Stimulated activated CD4-positive, alpha-beta T cell treated with anti-CD3 and anti-CD28 coated beads, Interleukin-1b, Interleukin-23, amount 100 ng/mL, for 48 hours (primary cell): ENCODE measurements at regions not wholly inside any gene's neighbourhood (a gene's known extent, or its start where the extent isn't known, plus 50 kb on each side); places are given as distances from the start of the nearest gene placed in this dataset.

Source experiments
- DNase-seq: peaks from one replicate; pipeline ENCODE4 v3.0.0-alpha.2; 2020

GRCh38 chr6:168896321-168896720, 357.3 kb downstream of the THBS2 start:
- no peak for DNase-seq

GRCh38 chr6:168895102-168895812, 358.4 kb downstream of the THBS2 start:
- DNase-seq = peak; percentile 76

GRCh38 chr6:168892031-168892430, 361.6 kb downstream of the THBS2 start:
- no peak for DNase-seq

DNA sequence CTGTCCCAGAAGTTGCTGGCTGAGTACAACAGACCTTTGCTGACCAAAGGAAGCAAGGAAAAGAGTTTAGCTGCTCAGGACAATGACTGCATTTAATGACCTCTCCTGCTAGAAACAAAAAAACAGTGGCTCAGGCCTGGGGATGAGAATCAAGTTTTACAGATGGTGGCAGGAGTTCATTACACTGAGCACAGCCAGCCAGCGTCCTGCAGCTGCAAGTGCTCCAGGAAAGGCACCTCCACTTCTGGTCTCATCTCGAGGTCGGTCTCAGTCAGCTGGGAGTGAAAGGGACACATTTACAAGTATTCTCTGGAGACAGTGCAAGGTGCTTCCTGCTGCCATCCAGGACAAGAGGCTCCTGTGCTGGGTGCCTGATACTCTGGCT, 362.7 kb downstream of the THBS2 start:
- DNase-seq = no peak

GRCh38 chr6:168890306-168890980, 363.2 kb downstream of the THBS2 start:
- DNase-seq = no peak

- no peak for DNase-seq
Measured at GRCh38 chr6:168888786-168889345, 364.8 kb downstream of the THBS2 start.

DNA sequence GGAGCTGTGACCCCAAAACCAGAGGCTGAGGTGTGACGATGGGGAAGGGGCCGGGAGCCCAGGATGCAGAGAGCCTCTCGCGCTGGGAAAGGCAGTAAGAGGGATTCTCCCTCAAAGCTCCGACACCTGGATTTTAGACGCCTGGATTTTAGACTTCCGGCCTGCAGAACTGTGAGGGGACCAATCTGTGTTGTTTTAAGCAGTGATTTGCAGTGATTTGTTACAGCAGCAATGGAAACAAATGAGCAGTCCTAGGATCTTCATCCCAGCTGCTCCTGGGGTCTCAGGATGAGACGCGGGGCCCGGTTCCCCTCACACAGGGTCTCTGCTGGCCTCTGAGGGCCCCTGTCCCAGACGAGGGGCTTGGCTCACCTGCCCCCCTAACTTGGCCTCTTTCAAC, 365.5 kb downstream of the THBS2 start:
- DNase-seq = no peak

DNA sequence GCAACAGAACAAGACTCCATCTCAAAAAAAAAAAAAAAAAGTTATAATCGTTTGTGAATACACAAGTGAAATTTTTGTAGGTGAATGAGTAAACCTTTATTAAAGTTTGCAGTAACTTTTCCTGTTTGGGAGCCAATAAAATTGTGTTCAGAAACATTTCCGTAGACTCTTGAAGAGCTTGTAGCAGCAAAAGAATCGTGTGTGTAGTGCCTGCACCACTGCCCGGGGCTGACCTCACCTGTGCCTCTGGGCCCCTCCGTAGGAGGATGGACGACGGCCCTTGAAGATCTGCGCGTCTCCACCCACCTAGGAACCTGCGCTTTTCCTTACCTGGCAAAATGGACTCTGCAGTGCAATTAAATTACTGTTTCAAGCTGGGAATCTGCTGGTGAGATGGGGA, 366.0 kb downstream of the THBS2 start:
- DNase-seq = no peak

DNA sequence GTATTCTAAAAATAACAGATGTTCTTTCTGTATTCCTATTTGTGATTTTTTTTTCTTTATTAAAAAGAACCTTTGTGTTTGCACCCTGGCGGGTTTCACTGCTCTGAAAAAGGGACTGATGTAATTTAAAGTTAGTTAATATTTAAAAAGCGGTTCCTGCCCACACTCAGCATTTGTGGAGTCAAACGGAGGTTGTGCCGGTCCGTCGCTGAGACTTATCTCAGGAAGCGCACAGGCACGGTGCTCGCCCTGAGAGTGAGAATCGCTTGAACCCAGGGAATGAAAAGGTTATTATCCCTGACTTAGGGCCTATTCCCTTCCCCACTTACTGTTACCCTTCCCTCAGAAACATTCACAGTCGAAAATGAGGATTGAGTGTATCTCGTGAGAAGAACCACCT, 366.7 kb downstream of the THBS2 start:
- no peak for DNase-seq

DNA sequence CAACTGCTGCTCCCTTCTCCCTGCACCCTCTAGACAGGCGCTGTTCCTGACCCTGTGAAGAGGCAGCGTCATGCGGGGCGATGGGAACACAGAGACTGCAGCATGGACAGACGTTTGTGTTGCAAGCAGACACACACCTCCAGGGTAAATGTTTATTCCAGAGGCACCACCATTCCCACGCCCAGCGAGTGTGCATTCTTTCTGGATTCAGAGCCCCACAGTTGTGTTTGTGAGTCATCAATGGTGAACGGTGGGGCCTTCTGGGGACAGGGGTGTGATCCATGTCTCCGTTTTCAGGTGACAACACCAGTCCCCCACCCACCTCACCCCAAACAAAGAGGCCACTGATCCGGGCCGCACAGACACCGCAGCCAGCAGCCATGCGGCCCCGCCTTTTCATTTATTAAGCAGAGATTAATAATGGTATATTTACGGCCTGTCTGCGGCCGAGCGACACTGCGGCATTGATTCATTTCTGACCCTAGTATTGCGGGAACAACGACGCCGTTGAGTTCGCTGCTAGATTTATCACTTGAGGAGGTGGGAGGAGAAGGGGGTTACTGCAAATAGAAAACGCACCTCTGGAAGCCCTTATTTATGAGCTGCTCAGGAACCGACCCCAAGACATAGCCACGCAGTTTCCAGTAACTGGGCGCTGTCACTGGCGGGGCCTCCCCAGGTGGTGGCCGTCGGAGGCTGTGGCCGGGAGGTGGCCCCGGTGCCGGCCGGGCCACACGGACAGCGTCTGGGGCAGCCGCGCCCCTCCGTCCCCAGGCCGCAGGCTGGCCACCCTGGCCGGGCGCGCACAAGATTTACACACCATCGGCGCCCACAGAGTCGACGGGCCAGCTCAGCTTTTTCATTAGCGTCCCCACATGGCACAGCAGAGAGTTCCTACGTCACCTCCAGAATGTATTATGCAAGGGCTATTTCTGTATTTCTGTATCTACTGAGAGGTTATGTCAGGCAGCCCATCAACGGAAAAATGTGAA, 367.6 kb downstream of the THBS2 start:
- no peak for DNase-seq

GRCh38 chr6:168885196-168885595, 368.4 kb downstream of the THBS2 start:
- DNase-seq = no peak

DNA sequence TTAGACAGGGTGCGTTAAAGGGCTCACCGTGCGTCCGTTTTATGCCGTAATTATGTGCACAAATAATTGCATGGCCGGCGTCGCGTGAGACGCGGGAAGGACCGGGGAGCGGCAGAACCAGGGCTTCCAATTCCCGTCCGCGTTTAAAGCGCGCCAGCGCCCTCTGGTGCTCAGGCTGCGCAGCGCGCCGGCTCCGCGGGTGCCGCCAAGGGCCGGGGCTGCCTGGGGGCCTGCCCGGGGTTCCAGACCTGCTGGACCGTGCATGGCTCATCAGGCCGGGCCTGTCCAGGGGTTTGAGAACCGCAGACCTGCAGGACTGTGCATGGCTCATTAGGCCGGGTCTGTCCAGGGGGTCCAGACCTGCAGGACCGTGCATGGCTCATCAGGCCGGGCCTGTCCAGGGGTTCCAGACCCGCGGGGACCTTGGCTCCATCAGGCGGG, 369.0 kb downstream of the THBS2 start:
- DNase-seq = peak; percentile 65

- DNase-seq = no peak
Measured at GRCh38 chr6:168884050-168884645, 369.5 kb downstream of the THBS2 start.

GRCh38 chr6:168883410-168884049, 370.1 kb downstream of the THBS2 start:
- DNase-seq = no peak

GRCh38 chr6:168880271-168880670, 373.4 kb downstream of the THBS2 start:
- DNase-seq = no peak

DNA sequence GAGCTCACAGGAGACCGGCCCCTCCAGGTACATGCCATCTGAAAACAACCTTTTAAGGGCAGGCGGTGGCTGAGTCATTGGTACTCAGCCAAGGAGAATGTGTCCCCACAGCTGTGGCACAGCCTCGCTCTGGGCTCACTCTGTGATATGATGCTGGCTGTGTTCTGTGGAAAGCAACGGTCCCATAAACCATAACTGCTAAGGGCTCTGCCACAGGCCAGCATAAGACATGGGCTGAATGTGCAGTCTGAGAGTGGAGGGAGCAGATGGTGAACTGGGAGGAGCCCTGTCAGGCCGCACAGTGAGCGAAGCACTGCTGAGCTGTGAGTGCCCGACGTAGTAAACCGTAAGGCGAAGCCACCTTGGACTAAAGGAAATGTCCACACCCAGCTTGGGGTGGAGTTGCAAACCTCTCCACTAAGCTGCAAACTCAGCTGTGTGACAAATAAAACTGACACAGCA, 375.8 kb downstream of the THBS2 start:
- DNase-seq = no peak

DNA sequence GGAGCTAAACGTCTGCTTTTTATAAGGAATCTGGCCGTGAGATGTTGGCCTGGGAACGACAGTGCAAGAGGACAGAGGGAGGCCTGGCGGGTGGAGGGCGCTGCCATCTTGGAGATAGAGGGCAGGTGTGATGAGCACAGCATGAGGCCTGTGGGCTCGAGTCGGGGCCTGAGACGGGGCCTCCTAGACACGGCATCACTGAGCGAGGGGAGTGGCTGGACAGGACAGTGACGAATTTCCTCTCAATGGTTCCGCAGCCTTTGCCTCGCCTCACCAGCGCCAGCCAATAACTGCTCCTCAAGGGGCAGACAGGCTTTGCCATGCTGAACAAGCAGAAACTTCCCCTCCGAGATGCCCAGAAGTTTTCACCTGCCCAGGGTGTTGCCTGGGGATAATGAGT, 376.7 kb downstream of the THBS2 start:
- DNase-seq = no peak

DNA sequence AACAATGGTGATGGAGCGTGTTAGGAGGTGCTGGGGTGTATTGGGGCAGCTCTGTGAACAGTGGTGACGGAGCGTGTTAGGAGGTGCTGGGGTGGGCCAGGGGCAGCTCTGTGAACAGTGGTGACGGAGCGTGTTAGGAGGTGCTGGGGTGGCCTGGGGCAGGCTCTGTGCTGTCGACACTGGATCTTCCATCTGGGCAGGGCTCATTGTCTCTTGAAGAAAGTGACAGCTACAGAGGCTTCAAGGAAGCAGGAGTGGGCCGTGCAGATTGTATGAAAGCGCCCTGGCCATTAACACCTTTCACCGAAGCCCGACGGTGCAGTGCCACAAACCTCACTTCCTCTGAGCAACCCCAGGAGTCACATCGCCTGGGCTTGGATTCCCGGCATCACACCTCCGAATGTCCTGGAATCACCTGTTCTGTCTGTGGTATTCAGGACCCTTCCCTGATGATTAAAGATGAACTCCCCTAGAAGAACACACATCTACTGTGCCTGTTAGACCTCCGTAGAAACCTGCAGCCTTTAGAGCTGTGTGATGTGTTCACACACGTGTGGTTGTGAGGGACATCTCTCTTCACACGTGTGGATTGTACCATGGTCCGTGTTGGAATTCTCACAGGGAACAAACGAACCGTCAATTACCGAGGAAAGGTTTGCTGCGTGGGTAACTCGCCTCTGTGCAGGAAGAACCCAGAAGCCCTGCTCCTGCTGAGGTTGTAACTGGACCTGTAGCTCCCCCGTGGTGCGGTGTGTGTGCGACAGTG, 377.7 kb downstream of the THBS2 start:
- no peak for DNase-seq

DNA sequence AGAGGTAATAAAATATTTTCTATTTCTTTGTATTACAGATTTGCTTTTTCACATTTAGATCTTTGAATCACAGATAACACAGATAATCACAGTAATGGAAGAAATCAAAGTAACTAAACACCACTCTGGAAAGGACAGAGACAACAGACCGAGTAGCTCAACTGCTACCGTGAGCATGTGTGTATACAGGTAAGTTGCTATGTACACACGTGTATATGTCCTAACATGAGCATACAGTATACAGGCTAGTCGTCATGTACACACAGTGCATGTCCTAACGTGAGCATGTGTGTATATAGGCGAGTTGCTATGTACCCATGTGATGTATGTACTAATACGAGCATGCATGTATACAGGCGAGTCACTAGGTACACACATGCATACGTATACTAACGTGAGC, 379.0 kb downstream of the THBS2 start:
- no peak for DNase-seq

DNA sequence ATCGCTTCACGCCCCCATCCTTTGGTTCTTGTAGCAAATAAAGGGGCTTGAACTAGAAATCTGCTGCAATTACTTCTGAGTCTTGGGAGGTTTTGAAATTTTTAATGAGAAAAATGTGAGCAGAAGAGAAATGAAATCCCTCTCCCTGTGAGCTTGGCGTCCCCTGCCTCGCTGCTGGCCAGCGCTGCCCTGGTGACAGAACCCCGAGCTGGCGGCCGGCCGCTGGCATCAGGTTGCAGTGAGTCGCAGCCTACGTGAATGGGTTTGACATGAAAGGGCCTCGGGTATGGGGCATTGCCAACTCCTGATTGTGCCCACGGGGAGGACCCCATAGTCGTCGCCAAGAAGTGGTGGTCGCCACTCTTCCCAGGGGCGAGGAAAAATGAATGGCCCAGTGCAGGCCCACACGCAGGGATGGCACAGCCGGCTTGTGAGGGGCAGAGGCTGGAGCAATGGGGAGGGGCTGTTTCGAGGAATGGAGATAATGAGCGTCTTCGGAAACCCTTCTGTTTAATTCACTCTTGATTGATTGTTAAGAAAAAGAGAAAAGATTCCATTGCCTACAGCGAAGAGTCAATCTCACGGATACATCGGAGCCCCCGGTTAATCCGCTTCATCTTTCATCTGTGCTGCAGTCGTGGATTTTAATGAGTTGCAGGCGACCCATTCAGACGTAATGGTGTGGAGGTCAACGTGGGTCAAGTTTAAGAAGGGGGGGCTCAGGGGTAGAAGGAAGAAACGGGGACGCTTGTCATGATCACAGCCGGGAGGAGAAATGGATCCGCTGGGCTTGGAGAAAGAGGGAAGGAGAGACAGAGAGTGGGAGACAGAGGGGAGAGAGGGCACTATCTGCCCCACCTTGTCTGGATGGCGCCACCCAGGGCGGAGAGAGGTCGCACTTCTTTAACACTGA, 380.1 kb downstream of the THBS2 start:
- DNase-seq = no peak
